ENCODE measurements at regions not wholly inside any gene's neighbourhood (a gene's known extent, or its start where the extent isn't known, plus 50 kb on each side); places are given as distances from the start of the nearest gene placed in this dataset.
A peak's percentile ranks its signal among the peaks of the same experiment; 100 is the strongest.

- ATAC-seq (ENCODE audit: low read depth) = no peak
- H3K4me3 ChIP-seq (ENCODE audit: severe bottlenecking) = no peak overlapping the region
- H3K27ac ChIP-seq (ENCODE audit: poor library complexity, severe bottlenecking) = no peak overlapping the region
- no peaks in the 10 kb centered on the region for H3K36me3 ChIP-seq (ENCODE audit: low read depth)
- TF ChIP-seq CTCF (IDR thresholded peaks at IDR 0.05; ENCODE audit: poor library complexity, severe bottlenecking) = no peak
- DNase-seq (ENCODE audit: low spot score) = no peak
- H3K27me3 ChIP-seq (ENCODE audit: insufficient read depth, poor library complexity, severe bottlenecking) = no peaks in the 10 kb centered on the region
- H3K4me1 ChIP-seq (ENCODE audit: insufficient read depth, poor library complexity, severe bottlenecking) = peaks cover 8% of the 10 kb centered on the region
- H3K9me3 ChIP-seq (ENCODE audit: severe bottlenecking) = no peaks in the 10 kb centered on the region
Measured at GRCh38 chr20:23227976-23228375, 122.6 kb upstream of the NXT1 start.

- Histone ChIP-seq H3K36me3 (ENCODE audit: low read depth) (no peaks in the 10 kb centered on the region), H3K4me3 (ENCODE audit: severe bottlenecking) (no peak overlapping the region), H3K27me3 (ENCODE audit: insufficient read depth, poor library complexity, severe bottlenecking) (no peaks in the 10 kb centered on the region), H3K4me1 (ENCODE audit: insufficient read depth, poor library complexity, severe bottlenecking) (peaks cover 8% of the 10 kb centered on the region), H3K9me3 (ENCODE audit: severe bottlenecking) (no peaks in the 10 kb centered on the region), H3K27ac (ENCODE audit: poor library complexity, severe bottlenecking) (no peak overlapping the region)
- ATAC-seq (ENCODE audit: low read depth) (no peak), DNase-seq (ENCODE audit: low spot score) (no peak)
- no peak for TF ChIP-seq CTCF (IDR thresholded peaks at IDR 0.05; ENCODE audit: poor library complexity, severe bottlenecking)
Measured at GRCh38 chr20:23227274-23227673, 123.3 kb upstream of the NXT1 start.

- H3K4me3 ChIP-seq (ENCODE audit: severe bottlenecking) = no peak overlapping the region
- ATAC-seq (ENCODE audit: low read depth) (no peak), DNase-seq (ENCODE audit: low spot score) (no peak)
- no peaks in the 10 kb centered on the region for H3K27me3 ChIP-seq (ENCODE audit: insufficient read depth, poor library complexity, severe bottlenecking)
- H3K27ac ChIP-seq (ENCODE audit: poor library complexity, severe bottlenecking) = no peak overlapping the region
- peaks cover 8% of the 10 kb centered on the region for H3K4me1 ChIP-seq (ENCODE audit: insufficient read depth, poor library complexity, severe bottlenecking)
- no peaks in the 10 kb centered on the region for H3K9me3 ChIP-seq (ENCODE audit: severe bottlenecking)
- no peak for TF ChIP-seq CTCF (IDR thresholded peaks at IDR 0.05; ENCODE audit: poor library complexity, severe bottlenecking)
- H3K36me3 ChIP-seq (ENCODE audit: low read depth) = no peaks in the 10 kb centered on the region
Measured at GRCh38 chr20:23226612-23227265, 123.9 kb upstream of the NXT1 start.

GRCh38 chr20:23225407-23226060, 125.1 kb upstream of the NXT1 start:
- no peaks in the 10 kb centered on the region for H3K36me3 ChIP-seq (ENCODE audit: low read depth)
- peaks cover 8% of the 10 kb centered on the region for H3K4me1 ChIP-seq (ENCODE audit: insufficient read depth, poor library complexity, severe bottlenecking)
- H3K9me3 ChIP-seq (ENCODE audit: severe bottlenecking) = peaks cover 10% of the 10 kb centered on the region
- TF ChIP-seq CTCF (IDR thresholded peaks at IDR 0.05; ENCODE audit: poor library complexity, severe bottlenecking) = no peak
- no peaks in the 10 kb centered on the region for H3K27me3 ChIP-seq (ENCODE audit: insufficient read depth, poor library complexity, severe bottlenecking)
- peak; percentile 97 for ATAC-seq (ENCODE audit: low read depth)
- no peak overlapping the region for H3K27ac ChIP-seq (ENCODE audit: poor library complexity, severe bottlenecking)
- H3K4me3 ChIP-seq (ENCODE audit: severe bottlenecking) = no peak overlapping the region
- peak; percentile 77 for DNase-seq (ENCODE audit: low spot score)

- no peak overlapping the region for H3K4me3 ChIP-seq (ENCODE audit: severe bottlenecking)
- no peaks in the 10 kb centered on the region for H3K36me3 ChIP-seq (ENCODE audit: low read depth)
- peaks cover 8% of the 10 kb centered on the region for H3K4me1 ChIP-seq (ENCODE audit: insufficient read depth, poor library complexity, severe bottlenecking)
- no peak for TF ChIP-seq CTCF (IDR thresholded peaks at IDR 0.05; ENCODE audit: poor library complexity, severe bottlenecking)
- H3K27ac ChIP-seq (ENCODE audit: poor library complexity, severe bottlenecking) = no peak overlapping the region
- peaks cover 10% of the 10 kb centered on the region for H3K9me3 ChIP-seq (ENCODE audit: severe bottlenecking)
- no peaks in the 10 kb centered on the region for H3K27me3 ChIP-seq (ENCODE audit: insufficient read depth, poor library complexity, severe bottlenecking)
- DNase-seq (ENCODE audit: low spot score) (no peak), ATAC-seq (ENCODE audit: low read depth) (no peak)
Measured at GRCh38 chr20:23224806-23225205, 125.8 kb upstream of the NXT1 start.

All from RWPE2 (cell line).